CD4-positive, alpha-beta memory T cell (primary cell): ENCODE measurements at regions not wholly inside any gene's neighbourhood (a gene's known extent, or its start where the extent isn't known, plus 50 kb on each side); places are given as distances from the start of the nearest gene placed in this dataset.
"Not testable (repeated sequence)": the region's sequence is repeated elsewhere in the genome, so short reads cannot be mapped to it uniquely, and the experiment has no call there.

Experiments
- CTCF ChIA-PET: fragments of 350-600 bp; sonication (Branson Sonifier 250); formaldehyde crosslinking; loops from one replicate; lab custom pipeline; 2021; ENCODE audit warnings: inconsistent platforms; ENCODE audit not compliant: partially characterized antibody; lab: Charles Lee
- POLR2A ChIA-PET: fragments of 350-600 bp; sonication (Branson Sonifier 250); formaldehyde crosslinking; loops from one replicate; lab custom pipeline; 2021; ENCODE audit not compliant: partially characterized antibody; lab: Charles Lee
- DNase-seq, 5 donors: peaks; one replicate each; pipeline versions ENCODE4 v3.0.0 to v3.0.0-alpha.2; 2020 to 2022; ENCODE audit warnings: mixed read lengths in 1 of 5
- H3K27ac ChIP-seq: one replicate; pipeline ENCODE4 v1.7.0; 2013; ENCODE audit warnings: low read depth, low read length
- H3K27me3 ChIP-seq: 2 replicates; pipeline ENCODE4 v1.7.0; 2013; ENCODE audit warnings: mild to moderate bottlenecking, low read length, moderate library complexity; ENCODE audit not compliant: insufficient read depth
- H3K36me3 ChIP-seq: 2 replicates; pipeline ENCODE4 v1.7.0; 2013; ENCODE audit warnings: mild to moderate bottlenecking, low read length, moderate library complexity; ENCODE audit not compliant: insufficient read depth
- H3K4me1 ChIP-seq: 2 replicates; pipeline ENCODE4 v1.7.0; 2013; ENCODE audit warnings: mild to moderate bottlenecking, low read length, moderate library complexity; ENCODE audit not compliant: insufficient read depth
- H3K4me3 ChIP-seq, 2 donors: one replicate each; pipeline ENCODE4 v1.7.0; 2013; ENCODE audit warnings: low read length in 2 of 2, mild to moderate bottlenecking in 1 of 2
- H3K9me3 ChIP-seq, 2 donors: one replicate each; pipeline ENCODE4 v1.7.0; 2013; ENCODE audit warnings: low read length in 2 of 2, control low read depth in 1 of 2; ENCODE audit not compliant: control insufficient read depth in 1 of 2
- H3K27ac Mint-ChIP-seq, 7 donors: one replicate each; pipeline ENCODE4 v1.8.0; 2020 to 2021; ENCODE audit warnings: mixed read lengths in 7 of 7, mild to moderate bottlenecking in 6 of 7, inconsistent platforms in 3 of 7, moderate library complexity in 3 of 7
- H3K27me3 Mint-ChIP-seq, 2 donors: one replicate each; pipeline ENCODE4 v1.8.0; 2020 to 2021; ENCODE audit warnings: mixed read lengths in 2 of 2
- H3K36me3 Mint-ChIP-seq, 2 donors: one replicate each; pipeline ENCODE4 v1.8.0; 2020 to 2021; ENCODE audit warnings: mixed read lengths in 2 of 2, inconsistent platforms in 1 of 2, mild to moderate bottlenecking in 1 of 2
- H3K4me1 Mint-ChIP-seq, 4 donors: one replicate each; pipeline ENCODE4 v1.8.0; 2020 to 2021; ENCODE audit warnings: mixed read lengths in 4 of 4, mild to moderate bottlenecking in 1 of 4
- H3K4me3 Mint-ChIP-seq, 8 donors: one replicate each; pipeline ENCODE4 v1.8.0; 2020 to 2021; ENCODE audit warnings: mixed read lengths in 8 of 8, mild to moderate bottlenecking in 7 of 8, moderate library complexity in 6 of 8, inconsistent platforms in 3 of 8
- H3K9me3 Mint-ChIP-seq, 8 donors: one replicate each; pipeline ENCODE4 v1.8.0; 2020 to 2021; ENCODE audit warnings: mixed read lengths in 8 of 8, mild to moderate bottlenecking in 5 of 8, inconsistent platforms in 3 of 8, moderate library complexity in 1 of 8
- intact Hi-C: fragments of 100-400 bp; cut with micrococcal nuclease; formaldehyde crosslinking; loops from one replicate; pipeline ENCODE4 v1.15.1; 2023

DNA sequence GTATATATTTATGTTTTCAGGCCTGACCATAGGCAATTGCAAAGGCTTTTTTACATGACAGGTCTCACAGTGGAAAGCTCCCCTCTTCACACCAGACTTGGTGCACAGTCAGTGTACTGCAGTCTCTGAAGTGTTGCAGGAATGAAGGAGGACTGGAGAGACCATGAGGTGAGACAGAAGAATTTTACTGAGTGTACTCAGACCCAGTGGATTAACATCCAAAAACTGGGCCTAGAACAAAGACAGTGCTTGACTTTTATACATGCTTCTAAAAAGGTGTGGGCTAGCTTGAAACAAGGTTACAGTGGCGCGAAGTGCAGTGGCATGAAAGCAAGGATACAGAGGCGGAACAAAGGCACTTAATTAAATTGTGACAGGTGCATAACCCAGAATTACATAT is 822.9 kb downstream of the RAPGEF2 start:
- no peaks in the 10 kb centered on the region for H3K27me3 ChIP-seq
- no peak for DNase-seq
- Mint-ChIP-seq H3K4me1 (no peaks in the 10 kb centered on the region), H3K27me3 (no peaks in the 10 kb centered on the region), H3K27ac (no peak overlapping the region), H3K4me3 (no peak overlapping the region), H3K36me3 (no peaks in the 10 kb centered on the region), H3K9me3 (peaks cover 0 to 34% (median 24%) of the 10 kb centered on the region in 8 donors)
- ChIA-PET CTCF (no interaction called here), POLR2A (no interaction called here)
- peaks cover 0 to 5% of the 10 kb centered on the region in 2 donors for H3K9me3 ChIP-seq
- H3K36me3 ChIP-seq: no peaks in the 10 kb centered on the region
- no peak overlapping the region for H3K27ac ChIP-seq
- no peak overlapping the region for H3K4me3 ChIP-seq
- intact Hi-C loops: no loop called here
- no peaks in the 10 kb centered on the region for H3K4me1 ChIP-seq

DNA sequence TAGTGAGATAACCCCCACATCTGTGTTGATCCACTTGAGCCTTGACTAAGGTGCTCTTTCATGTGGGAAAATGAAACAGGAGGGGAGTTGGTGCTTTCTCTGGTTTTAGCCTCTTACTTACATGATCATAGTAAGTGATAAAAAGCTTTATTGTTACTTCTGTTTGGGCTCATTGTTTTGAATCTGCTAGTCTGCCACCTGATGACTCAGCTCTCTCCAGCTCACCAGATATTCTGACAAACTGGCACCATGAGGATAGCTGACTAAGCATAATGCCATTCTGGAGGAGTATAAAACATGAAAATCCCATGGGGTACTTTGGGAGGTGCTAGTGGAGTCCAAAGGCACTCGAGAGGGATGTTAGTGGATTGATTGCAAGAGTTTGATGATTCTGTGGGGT is 824.0 kb downstream of the RAPGEF2 start:
- H3K36me3 Mint-ChIP-seq: no peaks in the 10 kb centered on the region

DNA sequence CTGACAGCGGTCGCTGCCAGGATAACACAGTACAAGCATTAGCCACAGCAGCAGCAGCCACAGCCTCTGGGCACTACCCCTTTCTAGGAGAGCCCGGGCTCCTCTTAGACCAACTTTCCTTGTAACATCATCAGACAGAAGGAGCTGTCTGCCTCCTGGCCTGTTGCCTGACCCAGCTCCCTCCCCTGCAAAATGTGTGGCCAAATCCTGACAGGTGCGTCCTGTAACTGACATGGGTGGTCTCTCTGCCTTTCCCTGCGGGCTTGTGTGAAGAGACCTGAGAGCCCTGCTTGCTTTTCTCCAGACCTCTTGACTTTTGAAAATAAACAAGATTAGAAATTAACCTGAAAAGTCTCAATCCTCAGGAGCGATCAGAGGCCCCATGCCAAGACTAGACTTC is 824.9 kb downstream of the RAPGEF2 start:
- H3K36me3 ChIP-seq: no peaks in the 10 kb centered on the region
- no peaks in the 10 kb centered on the region for H3K27me3 Mint-ChIP-seq
- no peak overlapping the region for H3K27ac Mint-ChIP-seq
- H3K36me3 Mint-ChIP-seq: no peaks in the 10 kb centered on the region
- ChIA-PET POLR2A (no interaction called here), CTCF (no interaction called here)
- H3K4me1 Mint-ChIP-seq: no peaks in the 10 kb centered on the region
- H3K4me3 Mint-ChIP-seq: no peak overlapping the region
- intact Hi-C loops: no loop called here
- H3K4me3 ChIP-seq: no peak overlapping the region
- no peaks in the 10 kb centered on the region for H3K4me1 ChIP-seq
- H3K27ac ChIP-seq: no peak overlapping the region
- H3K9me3 ChIP-seq: peaks cover 0 to 5% of the 10 kb centered on the region in 2 donors
- no peaks in the 10 kb centered on the region for H3K27me3 ChIP-seq
- DNase-seq: no peak
- peaks cover 0 to 45% (median 25%) of the 10 kb centered on the region in 8 donors for H3K9me3 Mint-ChIP-seq

More for the DNA sequence above, 824.0 kb downstream of the RAPGEF2 start:
- H3K4me3 ChIP-seq: no peak overlapping the region
- H3K27me3 ChIP-seq: no peaks in the 10 kb centered on the region
- no peaks in the 10 kb centered on the region for H3K4me1 ChIP-seq
- H3K9me3 Mint-ChIP-seq: peaks cover 0 to 39% (median 25%) of the 10 kb centered on the region in 8 donors
- no peak overlapping the region for H3K27ac ChIP-seq
- CTCF ChIA-PET: no interaction called here
- H3K36me3 ChIP-seq: no peaks in the 10 kb centered on the region
- POLR2A ChIA-PET: no interaction called here
- H3K4me3 Mint-ChIP-seq: no peak overlapping the region
- intact Hi-C loops: no loop called here
- no peaks in the 10 kb centered on the region for H3K4me1 Mint-ChIP-seq
- no peak for DNase-seq
- no peaks in the 10 kb centered on the region for H3K27me3 Mint-ChIP-seq
- H3K9me3 ChIP-seq: peaks cover 0 to 5% of the 10 kb centered on the region in 2 donors
- H3K27ac Mint-ChIP-seq: no peak overlapping the region

DNA sequence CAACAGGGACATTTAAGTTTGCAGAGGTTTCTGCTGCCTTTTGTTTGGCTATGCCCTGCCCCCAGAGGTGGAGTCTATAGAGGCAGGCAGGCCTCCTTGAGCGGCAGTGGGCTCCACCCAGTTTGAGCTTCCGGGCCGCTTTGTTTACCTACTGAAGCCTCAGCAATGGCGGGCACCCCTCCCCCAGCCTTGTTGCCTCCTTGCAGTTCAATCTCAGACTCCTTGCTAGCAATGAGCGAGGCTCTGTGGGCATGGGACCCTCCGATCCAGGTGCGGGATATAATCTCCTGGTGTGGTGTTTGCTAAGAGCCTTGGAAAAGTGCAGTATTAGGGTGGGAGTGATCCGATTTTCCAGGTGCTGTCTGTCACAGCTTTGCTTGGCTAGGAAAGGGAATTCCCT is 831.7 kb downstream of the RAPGEF2 start:
- H3K9me3 Mint-ChIP-seq: peaks cover 3 to 25% (median 10%) of the 10 kb centered on the region in 8 donors
- DNase-seq, H3K36me3 Mint-ChIP-seq, H3K27me3 ChIP-seq, H3K4me3 Mint-ChIP-seq, CTCF ChIA-PET, H3K27ac Mint-ChIP-seq, POLR2A ChIA-PET, H3K9me3 ChIP-seq, H3K4me1 Mint-ChIP-seq, H3K4me1 ChIP-seq, H3K4me3 ChIP-seq, intact Hi-C loops, H3K27ac ChIP-seq, H3K27me3 Mint-ChIP-seq, H3K36me3 ChIP-seq: not testable (repeated sequence)

DNA sequence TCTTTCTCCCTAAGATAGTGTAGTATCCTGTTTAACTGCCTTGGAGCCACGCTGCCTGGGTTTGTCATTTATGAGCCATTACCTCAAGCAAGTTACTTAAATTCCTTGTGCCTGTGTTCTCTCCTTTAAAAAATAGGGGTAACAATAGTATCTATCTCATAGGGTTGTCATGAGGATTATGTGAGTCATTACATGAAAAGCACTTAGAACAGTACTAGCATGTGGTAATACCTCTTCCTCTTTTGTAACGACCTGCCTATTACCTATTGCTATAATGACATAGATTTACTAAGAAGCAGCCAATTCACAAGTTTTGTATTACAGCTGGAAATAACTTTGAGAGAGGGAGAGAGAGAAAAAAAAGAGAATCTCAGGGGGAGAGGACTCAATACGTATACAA is 834.7 kb downstream of the RAPGEF2 start:
- Mint-ChIP-seq H3K4me1 (no peaks in the 10 kb centered on the region), H3K9me3 (peaks cover 2 to 13% (median 4%) of the 10 kb centered on the region in 8 donors), H3K36me3 (no peaks in the 10 kb centered on the region), H3K27me3 (no peaks in the 10 kb centered on the region), H3K27ac (no peak overlapping the region), H3K4me3 (no peak overlapping the region)
- H3K27ac ChIP-seq: no peak overlapping the region
- ChIA-PET CTCF (no interaction called here), POLR2A (no interaction called here)
- intact Hi-C loops: no loop called here
- H3K4me1 ChIP-seq: no peaks in the 10 kb centered on the region
- no peaks in the 10 kb centered on the region for H3K27me3 ChIP-seq
- H3K4me3 ChIP-seq: no peak overlapping the region
- no peaks in the 10 kb centered on the region for H3K36me3 ChIP-seq
- no peak for DNase-seq
- no peaks in the 10 kb centered on the region for H3K9me3 ChIP-seq

GRCh38 chr4:159939681-159940080 is 836.8 kb downstream of the RAPGEF2 start:
- H3K27me3 Mint-ChIP-seq, H3K9me3 ChIP-seq, H3K4me1 Mint-ChIP-seq, POLR2A ChIA-PET, H3K27me3 ChIP-seq, intact Hi-C loops, DNase-seq, H3K36me3 ChIP-seq, H3K4me3 ChIP-seq, H3K4me1 ChIP-seq, H3K27ac ChIP-seq, H3K4me3 Mint-ChIP-seq, CTCF ChIA-PET, H3K36me3 Mint-ChIP-seq, H3K27ac Mint-ChIP-seq: not testable (repeated sequence)
- peaks cover 0 to 12% (median 4%) of the 10 kb centered on the region in 8 donors for H3K9me3 Mint-ChIP-seq

- ChIA-PET CTCF (no interaction called here), POLR2A (no interaction called here)
- H3K9me3 Mint-ChIP-seq: peaks cover 0 to 3% (median 0%) of the 10 kb centered on the region in 8 donors
- no peak overlapping the region for H3K4me3 Mint-ChIP-seq
- DNase-seq: no peak
- H3K27ac Mint-ChIP-seq: no peak overlapping the region
- Histone ChIP-seq H3K9me3 (no peaks in the 10 kb centered on the region), H3K4me3 (no peak overlapping the region), H3K36me3 (no peaks in the 10 kb centered on the region), H3K27me3 (no peaks in the 10 kb centered on the region), H3K27ac (no peak overlapping the region), H3K4me1 (no peaks in the 10 kb centered on the region)
- no peaks in the 10 kb centered on the region for H3K27me3 Mint-ChIP-seq
- H3K36me3 Mint-ChIP-seq: no peaks in the 10 kb centered on the region
- H3K4me1 Mint-ChIP-seq: no peaks in the 10 kb centered on the region
- intact Hi-C loops: no loop called here
Observed at GRCh38 chr4:159941076-159941475, 838.2 kb downstream of the RAPGEF2 start.

DNA sequence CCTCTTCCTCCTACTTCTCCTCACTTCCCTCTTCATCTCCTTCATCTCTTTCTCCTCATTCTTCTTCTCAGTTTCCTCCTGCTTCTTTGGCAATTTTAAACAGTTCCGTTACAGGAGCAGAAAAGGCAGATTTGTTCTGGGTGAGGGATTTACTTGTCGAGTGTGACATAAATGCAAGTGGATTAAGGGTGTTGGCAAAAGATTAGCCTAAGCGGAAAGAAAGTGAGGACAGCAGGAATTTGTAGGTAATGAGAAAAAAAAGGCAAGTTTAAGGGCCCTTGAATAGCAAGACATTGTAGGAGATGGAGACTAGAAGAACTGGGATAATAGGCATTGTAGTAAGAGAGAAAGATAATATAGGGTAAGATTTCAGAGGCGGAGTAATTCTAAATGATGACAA is 841.6 kb downstream of the RAPGEF2 start:
- ChIA-PET CTCF (no interaction called here), POLR2A (no interaction called here)
- H3K36me3 Mint-ChIP-seq: no peaks in the 10 kb centered on the region
- no peak overlapping the region for H3K27ac Mint-ChIP-seq
- intact Hi-C loops: no loop called here
- Histone ChIP-seq H3K4me3 (no peak overlapping the region), H3K9me3 (no peaks in the 10 kb centered on the region), H3K27me3 (no peaks in the 10 kb centered on the region), H3K27ac (no peak overlapping the region), H3K4me1 (no peaks in the 10 kb centered on the region), H3K36me3 (no peaks in the 10 kb centered on the region)
- no peaks in the 10 kb centered on the region for H3K27me3 Mint-ChIP-seq
- H3K4me3 Mint-ChIP-seq: no peak overlapping the region
- H3K9me3 Mint-ChIP-seq: peaks cover 0 to 2% (median 0%) of the 10 kb centered on the region in 8 donors
- H3K4me1 Mint-ChIP-seq: no peaks in the 10 kb centered on the region
- DNase-seq: no peak
